ENCODE measurements at regions not wholly inside any gene's neighbourhood (a gene's known extent, or its start where the extent isn't known, plus 50 kb on each side); places are given as distances from the start of the nearest gene placed in this dataset.
"Not testable (repeated sequence)": the region's sequence is repeated elsewhere in the genome, so short reads cannot be mapped to it uniquely, and the experiment has no call there.

- H3K27ac Mint-ChIP-seq (ENCODE audit: unreplicated experiment) = no peak overlapping the region
- H3K4me3 Mint-ChIP-seq (ENCODE audit: unreplicated experiment) = no peak overlapping the region
- no TSS peak for BruUV-seq (replicated peaks)
- peaks cover 23% of the 10 kb centered on the region for H3K9me3 Mint-ChIP-seq (ENCODE audit: unreplicated experiment)
- intact Hi-C loops (cut with micrococcal nuclease; ENCODE audit: unreplicated experiment) = no loop called here
- H3K4me3 ChIP-seq (ENCODE audit: low read depth, low read length) = no peak overlapping the region
- H3K4me1 Mint-ChIP-seq (ENCODE audit: low read depth, unreplicated experiment) = no peaks in the 10 kb centered on the region
- no peaks in the 10 kb centered on the region for H3K9me3 ChIP-seq
- H3K36me3 ChIP-seq (ENCODE audit: control insufficient read depth, insufficient read depth, low read length) = no peaks in the 10 kb centered on the region
- H3K4me1 ChIP-seq = no peaks in the 10 kb centered on the region
- ChIA-PET CTCF (no interaction called here), POLR2A (no interaction called here)
- no peaks in the 10 kb centered on the region for H3K27me3 ChIP-seq (replicated peaks; ENCODE audit: control insufficient read depth, insufficient read depth, low read length)
- H3K27me3 Mint-ChIP-seq (ENCODE audit: insufficient read depth, unreplicated experiment) = peaks cover 5% of the 10 kb centered on the region
- no peak for DNase-seq
- no peak for TF ChIP-seq CTCF (IDR thresholded peaks at IDR 0.05; ENCODE audit: insufficient read depth in 1 of 2, low read depth in 1 of 2, low read length in 1 of 2, severe bottlenecking in 1 of 2, unreplicated experiment in 1 of 2)
- H3K36me3 Mint-ChIP-seq (ENCODE audit: insufficient read depth, unreplicated experiment) = no peaks in the 10 kb centered on the region
Measured at GRCh38 chr3:61387817-61388216, 136.6 kb upstream of the FHIT start.

GRCh38 chr3:61393480-61393947 lies 142.3 kb upstream of the FHIT start:
- not testable (repeated sequence) for H3K9me3 Mint-ChIP-seq (ENCODE audit: unreplicated experiment); BruUV-seq (replicated peaks)

GRCh38 chr3:61401359-61401758 lies 150.1 kb upstream of the FHIT start:
- TF ChIP-seq CTCF (IDR thresholded peaks at IDR 0.05; ENCODE audit: insufficient read depth in 1 of 2, low read depth in 1 of 2, low read length in 1 of 2, severe bottlenecking in 1 of 2, unreplicated experiment in 1 of 2) = no peak
- no peak overlapping the region for H3K4me3 ChIP-seq (ENCODE audit: low read depth, low read length)
- intact Hi-C loops (cut with micrococcal nuclease; ENCODE audit: unreplicated experiment) = loop anchor here (10.0 kb wide), 1 partner anchor 133 kb away; no protein-coding TSS in a partner anchor
- no peak for DNase-seq
- H3K4me3 Mint-ChIP-seq (ENCODE audit: unreplicated experiment) = no peak overlapping the region
- no peaks in the 10 kb centered on the region for H3K36me3 ChIP-seq (ENCODE audit: control insufficient read depth, insufficient read depth, low read length)
- no peaks in the 10 kb centered on the region for H3K36me3 Mint-ChIP-seq (ENCODE audit: insufficient read depth, unreplicated experiment)
- no peaks in the 10 kb centered on the region for H3K9me3 ChIP-seq
- POLR2A ChIA-PET = no interaction called here
- no peaks in the 10 kb centered on the region for H3K4me1 Mint-ChIP-seq (ENCODE audit: low read depth, unreplicated experiment)
- H3K27me3 Mint-ChIP-seq (ENCODE audit: insufficient read depth, unreplicated experiment) = no peaks in the 10 kb centered on the region
- no peaks in the 10 kb centered on the region for H3K9me3 Mint-ChIP-seq (ENCODE audit: unreplicated experiment)
- H3K4me1 ChIP-seq = no peaks in the 10 kb centered on the region
- BruUV-seq (replicated peaks) = no TSS peak
- no peaks in the 10 kb centered on the region for H3K27me3 ChIP-seq (replicated peaks; ENCODE audit: control insufficient read depth, insufficient read depth, low read length)
- no peak overlapping the region for H3K27ac Mint-ChIP-seq (ENCODE audit: unreplicated experiment)
- CTCF ChIA-PET = no interaction called here

More at GRCh38 chr3:61393480-61393947, 142.3 kb upstream of the FHIT start:
- H3K4me1 ChIP-seq; CTCF ChIA-PET; H3K9me3 ChIP-seq; DNase-seq; H3K4me3 Mint-ChIP-seq (ENCODE audit: unreplicated experiment); H3K4me1 Mint-ChIP-seq (ENCODE audit: low read depth, unreplicated experiment); POLR2A ChIA-PET; H3K36me3 ChIP-seq (ENCODE audit: control insufficient read depth, insufficient read depth, low read length); intact Hi-C loops (cut with micrococcal nuclease; ENCODE audit: unreplicated experiment); H3K4me3 ChIP-seq (ENCODE audit: low read depth, low read length); H3K27me3 ChIP-seq (replicated peaks; ENCODE audit: control insufficient read depth, insufficient read depth, low read length); H3K27ac Mint-ChIP-seq (ENCODE audit: unreplicated experiment); H3K36me3 Mint-ChIP-seq (ENCODE audit: insufficient read depth, unreplicated experiment); H3K27me3 Mint-ChIP-seq (ENCODE audit: insufficient read depth, unreplicated experiment): not testable (repeated sequence)

GRCh38 chr3:61407397-61407796 lies 154.0 kb upstream of the PTPRG start:
- CTCF ChIA-PET = no interaction called here
- H3K36me3 Mint-ChIP-seq (ENCODE audit: insufficient read depth, unreplicated experiment) = no peaks in the 10 kb centered on the region

More at GRCh38 chr3:61407397-61407796, 154.0 kb upstream of the PTPRG start:
- POLR2A ChIA-PET = no interaction called here
- H3K4me1 ChIP-seq = no peaks in the 10 kb centered on the region
- no peak overlapping the region for H3K4me3 ChIP-seq (ENCODE audit: low read depth, low read length)
- TF ChIP-seq CTCF (IDR thresholded peaks at IDR 0.05; ENCODE audit: insufficient read depth in 1 of 2, low read depth in 1 of 2, low read length in 1 of 2, severe bottlenecking in 1 of 2, unreplicated experiment in 1 of 2) = no peak
- intact Hi-C loops (cut with micrococcal nuclease; ENCODE audit: unreplicated experiment) = loop anchor here (10.0 kb wide), 1 partner anchor 127 kb away; no protein-coding TSS in a partner anchor
- H3K9me3 ChIP-seq = no peaks in the 10 kb centered on the region
- no TSS peak for BruUV-seq (replicated peaks)
- H3K27me3 ChIP-seq (replicated peaks; ENCODE audit: control insufficient read depth, insufficient read depth, low read length) = no peaks in the 10 kb centered on the region
- H3K27ac Mint-ChIP-seq (ENCODE audit: unreplicated experiment) = no peak overlapping the region
- no peak for DNase-seq
- no peaks in the 10 kb centered on the region for H3K9me3 Mint-ChIP-seq (ENCODE audit: unreplicated experiment)
- no peaks in the 10 kb centered on the region for H3K27me3 Mint-ChIP-seq (ENCODE audit: insufficient read depth, unreplicated experiment)
- H3K4me1 Mint-ChIP-seq (ENCODE audit: low read depth, unreplicated experiment) = no peaks in the 10 kb centered on the region
- no peaks in the 10 kb centered on the region for H3K36me3 ChIP-seq (ENCODE audit: control insufficient read depth, insufficient read depth, low read length)
- H3K4me3 Mint-ChIP-seq (ENCODE audit: unreplicated experiment) = no peak overlapping the region
